HG02571 (cell line): ENCODE measurements at regions not wholly inside any gene's neighbourhood (a gene's known extent, or its start where the extent isn't known, plus 50 kb on each side); places are given as distances from the start of the nearest gene placed in this dataset.

Experiments used
- ATAC-seq: cut with Tn5 transposase; IDR thresholded peaks from one replicate; pipeline ENCODE4 v1.9.1; 2021; ENCODE audit warnings: mild to moderate bottlenecking, moderate library complexity; ENCODE audit not compliant: unreplicated experiment

- no peak for ATAC-seq
These were observed 281.9 kb downstream of the USP25 start for GRCh38 chr21:16011719-16012118.

GRCh38 chr21:16013570-16013969 lies 283.8 kb downstream of the USP25 start:
- no peak for ATAC-seq

- ATAC-seq = no peak
These were observed 291.1 kb downstream of the USP25 start for GRCh38 chr21:16020878-16021277.

- no peak for ATAC-seq
These were observed 292.3 kb downstream of the USP25 start for GRCh38 chr21:16022116-16022515.

- ATAC-seq = no peak
These were observed 293.1 kb downstream of the USP25 start for GRCh38 chr21:16022921-16023320.

- ATAC-seq = no peak
These were observed 298.4 kb downstream of the USP25 start for GRCh38 chr21:16028142-16028541.

GRCh38 chr21:16028941-16029464 lies 299.2 kb downstream of the USP25 start:
- ATAC-seq = no peak

- ATAC-seq = no peak
These were observed 303.4 kb downstream of the USP25 start for GRCh38 chr21:16033193-16033592.

GRCh38 chr21:16034446-16035190 lies 304.8 kb downstream of the USP25 start:
- ATAC-seq = no peak

- ATAC-seq = no peak
These were observed 307.7 kb downstream of the USP25 start for GRCh38 chr21:16037421-16037955.

GRCh38 chr21:16040601-16041000 lies 310.8 kb downstream of the USP25 start:
- no peak for ATAC-seq

- ATAC-seq = no peak
These were observed 314.9 kb downstream of the USP25 start for GRCh38 chr21:16044676-16045075.

- no peak for ATAC-seq
These were observed 317.0 kb downstream of the USP25 start for GRCh38 chr21:16046656-16047330.

- no peak for ATAC-seq
These were observed 318.1 kb downstream of the USP25 start for GRCh38 chr21:16047904-16048303.

GRCh38 chr21:16055014-16055413 lies 325.2 kb downstream of the USP25 start:
- ATAC-seq = no peak

GRCh38 chr21:16058896-16059295 lies 329.1 kb downstream of the USP25 start:
- no peak for ATAC-seq

GRCh38 chr21:16059981-16060380 lies 330.2 kb downstream of the USP25 start:
- ATAC-seq = no peak

GRCh38 chr21:16061194-16061593 lies 331.4 kb downstream of the USP25 start:
- ATAC-seq = no peak

- ATAC-seq = no peak
These were observed 339.7 kb downstream of the USP25 start for GRCh38 chr21:16069178-16070112.

- ATAC-seq = no peak
These were observed 340.4 kb downstream of the USP25 start for GRCh38 chr21:16070207-16070651.

GRCh38 chr21:16071092-16071491 lies 341.3 kb downstream of the USP25 start:
- ATAC-seq = no peak
